Ovary (tissue), 7 donors: ENCODE measurements at regions not wholly inside any gene's neighbourhood (a gene's known extent, or its start where the extent isn't known, plus 50 kb on each side); places are given as distances from the start of the nearest gene placed in this dataset.
"Not testable (repeated sequence)": the region's sequence is repeated elsewhere in the genome, so short reads cannot be mapped to it uniquely, and the experiment has no call there.

Experiments
- DNase-seq, 5 donors: peaks; one replicate each; pipeline ENCODE4 v3.0.0-alpha.2; 2019 to 2020
- H3K27ac ChIP-seq, 2 donors: fragments of 200-600 bp; one replicate each; pipeline versions ENCODE4 v1.5.1 to v1.8.0; 2019 to 2022
- H3K27me3 ChIP-seq: fragments of 200-600 bp; one replicate; pipeline ENCODE4 v1.8.0; 2022
- H3K36me3 ChIP-seq: fragments of 200-600 bp; sonication (generic); one replicate; pipeline ENCODE4 v1.5.1; 2019
- H3K4me1 ChIP-seq: one replicate; pipeline ENCODE4 v1.8.1; 2013; ENCODE audit warnings: mild to moderate bottlenecking, moderate library complexity; ENCODE audit not compliant: insufficient read depth
- H3K4me3 ChIP-seq: fragments of 200-600 bp; sonication (generic); one replicate; pipeline ENCODE4 v1.5.1; 2017
- H3K9me3 ChIP-seq, 2 donors: fragments of 200-600 bp in 1 of 2; sonication (generic) in 1 of 2; one replicate each; pipeline versions ENCODE4 v1.5.1 to v1.8.1; 2013 to 2019; ENCODE audit warnings: mild to moderate bottlenecking in 1 of 2, moderate library complexity in 1 of 2
- EP300 ChIP-seq: sonication (generic); formaldehyde crosslinking; IDR thresholded peaks from one replicate; pipeline ENCODE4 v1.6.1; 2017; ENCODE audit warnings: antibody characterized with exemption
- POLR2A ChIP-seq: fragments of 450-650 bp; IDR thresholded peaks from one replicate; pipeline ENCODE4 v1.6.1; 2017; ENCODE audit warnings: antibody characterized with exemption, mild to moderate bottlenecking, moderate library complexity
- WGBS, 3 donors: extraction: QIAGEN DNeasy Blood & Tissue Kit in 1 of 3; methylation state at CpG; one replicate each; pipeline versions ENCODE4 v1.1.5 to v1.1.7; 2013 to 2017; 5-methylcytosine and 5-hydroxymethylcytosine counted together
- intact Hi-C, 4 donors: fragments of 100-400 bp; cut with DNase I; formaldehyde crosslinking; loops; one replicate each; pipeline versions ENCODE4 v1.11.0 to v1.15.1; 2022 to 2023
- TF ChIP-seq, protein P1 (sequence below), 3 donors: fragments of 450-650 bp in 2 of 3; fragments of 200-600 bp in 1 of 3; IDR thresholded peaks; one replicate each; pipeline versions ENCODE4 v1.5.1 to v1.8.0; 2016 to 2022; ENCODE audit warnings: antibody characterized with exemption in 3 of 3, mild to moderate bottlenecking in 1 of 3
- donor health status: DM: no; HTN: no; CAD: no; lungs with moderate emphysema.
- donor health status: DM: no; HTN: no; CAD: no.
- donor health status: Bipolar disorder and iron deficiency.
- donor health status: DM: no; HTN: no; CAD: no.
- donor health status: DM: yes; HTN: yes; CAD: no.

DNA sequence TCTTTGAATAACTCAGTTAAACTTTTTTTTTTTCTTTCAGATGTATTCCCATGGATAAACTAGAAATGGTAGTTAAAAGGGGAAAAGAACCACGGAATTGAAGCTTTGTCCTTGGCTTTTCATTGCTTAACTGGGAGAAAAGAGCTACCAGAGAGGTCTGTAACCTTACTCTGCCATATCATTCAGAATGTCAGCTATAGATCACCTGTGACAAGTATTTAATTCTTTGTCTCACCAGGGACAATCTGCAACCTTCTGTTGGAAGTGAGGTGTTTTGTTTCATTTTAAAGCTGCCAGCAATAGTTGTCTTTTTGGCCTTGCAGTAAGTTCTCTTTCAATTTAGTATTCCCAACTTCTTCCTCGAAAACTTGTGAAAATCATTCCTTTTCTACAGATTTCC, 618.4 kb downstream of the FRK start:
- intact Hi-C loops, result no loop called here
- Histone ChIP-seq H3K27me3 (no peaks in the 10 kb centered on the region), H3K36me3 (no peaks in the 10 kb centered on the region), H3K4me3 (no peak overlapping the region), H3K27ac (no peak overlapping the region), H3K4me1 (no peaks in the 10 kb centered on the region), H3K9me3 (no peaks in the 10 kb centered on the region)
- DNase-seq, result no peak
- no peak for TF ChIP-seq EP300
- TF ChIP-seq, protein P1, sequence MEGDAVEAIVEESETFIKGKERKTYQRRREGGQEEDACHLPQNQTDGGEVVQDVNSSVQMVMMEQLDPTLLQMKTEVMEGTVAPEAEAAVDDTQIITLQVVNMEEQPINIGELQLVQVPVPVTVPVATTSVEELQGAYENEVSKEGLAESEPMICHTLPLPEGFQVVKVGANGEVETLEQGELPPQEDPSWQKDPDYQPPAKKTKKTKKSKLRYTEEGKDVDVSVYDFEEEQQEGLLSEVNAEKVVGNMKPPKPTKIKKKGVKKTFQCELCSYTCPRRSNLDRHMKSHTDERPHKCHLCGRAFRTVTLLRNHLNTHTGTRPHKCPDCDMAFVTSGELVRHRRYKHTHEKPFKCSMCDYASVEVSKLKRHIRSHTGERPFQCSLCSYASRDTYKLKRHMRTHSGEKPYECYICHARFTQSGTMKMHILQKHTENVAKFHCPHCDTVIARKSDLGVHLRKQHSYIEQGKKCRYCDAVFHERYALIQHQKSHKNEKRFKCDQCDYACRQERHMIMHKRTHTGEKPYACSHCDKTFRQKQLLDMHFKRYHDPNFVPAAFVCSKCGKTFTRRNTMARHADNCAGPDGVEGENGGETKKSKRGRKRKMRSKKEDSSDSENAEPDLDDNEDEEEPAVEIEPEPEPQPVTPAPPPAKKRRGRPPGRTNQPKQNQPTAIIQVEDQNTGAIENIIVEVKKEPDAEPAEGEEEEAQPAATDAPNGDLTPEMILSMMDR (IDR thresholded peaks at IDR 0.05), result no peak
- no peak for TF ChIP-seq POLR2A
- 64 to 66% (median 65%) methylated on average over 2 of the region's 2 CpGs for WGBS, 3 donors

DNA sequence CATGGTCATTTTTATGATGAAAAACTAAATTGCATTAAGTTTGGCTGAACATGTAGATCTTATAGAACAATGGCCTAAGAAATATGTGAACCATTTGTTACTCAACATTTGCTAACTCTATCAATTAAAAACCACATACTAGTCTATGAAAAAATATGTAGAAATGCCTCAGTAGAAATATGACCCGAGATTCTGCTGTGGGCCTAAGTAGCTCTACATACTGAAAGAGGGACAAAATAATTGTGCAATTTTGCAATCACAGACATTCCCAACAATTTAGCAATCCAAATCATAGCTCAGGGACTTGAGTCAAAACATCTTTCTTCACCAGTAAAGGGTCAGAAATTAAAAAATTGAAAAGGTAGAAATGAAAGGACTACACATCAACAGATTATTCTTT, 619.0 kb downstream of the FRK start:
- DNase-seq, result no peak
- intact Hi-C loops, result no loop called here
- Histone ChIP-seq H3K4me1 (no peaks in the 10 kb centered on the region), H3K9me3 (no peaks in the 10 kb centered on the region), H3K4me3 (no peak overlapping the region), H3K27me3 (no peaks in the 10 kb centered on the region), H3K27ac (no peak overlapping the region), H3K36me3 (no peaks in the 10 kb centered on the region)
- TF ChIP-seq EP300 (no peak), POLR2A (no peak)
- TF ChIP-seq, protein P1 (IDR thresholded peaks at IDR 0.05), result no peak
- WGBS, 3 donors, result 78 to 92% (median 79%) methylated on average over 1 of the region's 1 CpG

DNA sequence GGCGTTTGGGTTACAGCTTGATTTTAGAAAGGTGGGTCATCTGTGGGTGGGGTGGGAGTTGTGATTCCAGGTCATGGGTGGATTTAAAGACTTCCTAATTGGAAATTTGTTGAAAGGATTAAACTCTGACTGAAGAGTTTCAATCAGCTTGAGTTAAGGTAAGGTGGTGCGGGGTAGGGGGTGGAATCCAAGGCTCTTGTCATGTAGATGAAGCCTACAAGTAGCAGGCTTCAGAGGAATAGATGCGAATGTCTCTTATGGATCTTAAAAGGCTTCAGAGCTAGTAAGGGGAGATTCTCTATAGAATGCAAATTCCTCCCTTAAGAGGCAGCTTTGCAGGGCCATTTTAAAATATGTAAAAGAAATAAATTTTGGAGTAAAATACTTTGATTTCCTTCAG, 645.3 kb downstream of the FRK start:
- WGBS, 3 donors, result 47 to 67% (median 51%) methylated on average over 3 of the region's 3 CpGs
- Histone ChIP-seq H3K9me3 (peaks cover 0 to 5% of the 10 kb centered on the region in 2 donors), H3K4me1 (no peaks in the 10 kb centered on the region), H3K27ac (no peak overlapping the region), H3K36me3 (no peaks in the 10 kb centered on the region), H3K4me3 (no peak overlapping the region), H3K27me3 (no peaks in the 10 kb centered on the region)
- TF ChIP-seq, protein P1 (IDR thresholded peaks at IDR 0.05), result no peak
- no peak for TF ChIP-seq POLR2A
- no peak for TF ChIP-seq EP300
- intact Hi-C loops, result no loop called here
- DNase-seq, result no peak

- H3K4me3 ChIP-seq, H3K27me3 ChIP-seq, intact Hi-C loops, H3K9me3 ChIP-seq, H3K36me3 ChIP-seq, H3K4me1 ChIP-seq, H3K27ac ChIP-seq, DNase-seq: not testable (repeated sequence)
- WGBS, 3 donors, result 41 to 44% (median 43%) methylated on average over 6 of the region's 6 CpGs
Measured at GRCh38 chr6:115414916-115415315, 645.8 kb downstream of the FRK start.

DNA sequence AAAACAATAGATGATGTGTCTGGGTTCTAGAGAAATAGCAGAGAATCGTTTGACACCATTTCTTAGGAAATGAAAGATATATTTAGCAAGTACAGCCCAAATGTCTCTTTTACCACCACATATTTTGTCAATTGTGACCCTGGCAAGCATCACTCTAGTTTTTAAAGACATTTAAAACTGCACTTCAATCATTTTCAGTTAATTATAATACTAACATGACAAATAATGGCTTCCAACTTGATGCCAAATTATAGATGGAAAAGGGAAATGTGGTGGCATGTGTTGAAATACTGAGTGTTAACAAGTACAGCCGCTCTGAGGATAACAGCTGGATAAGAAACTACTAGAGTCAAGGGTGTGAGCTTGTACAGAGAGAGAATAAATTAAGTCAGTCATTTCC, 648.9 kb downstream of the FRK start:
- Histone ChIP-seq H3K9me3 (no peaks in the 10 kb centered on the region), H3K4me3 (no peak overlapping the region), H3K27me3 (no peaks in the 10 kb centered on the region), H3K4me1 (no peaks in the 10 kb centered on the region), H3K27ac (no peak overlapping the region), H3K36me3 (no peaks in the 10 kb centered on the region)
- DNase-seq, result no peak
- TF ChIP-seq, protein P1 (IDR thresholded peaks at IDR 0.05), result no peak
- no peak for TF ChIP-seq POLR2A
- no peak for TF ChIP-seq EP300
- intact Hi-C loops, result no loop called here
- 61 to 71% (median 64%) methylated on average over 2 of the region's 2 CpGs for WGBS, 3 donors
